MCF 10A (cell line): ENCODE measurements at regions not wholly inside any gene's neighbourhood (a gene's known extent, or its start where the extent isn't known, plus 50 kb on each side); places are given as distances from the start of the nearest gene placed in this dataset.

ENCODE experiments used
- BruUV-seq: library from RNA; stranded (reverse); fragments of 400-500 nt; replicated peaks from 2 replicates; lab custom pipeline; 2021; lab: Mats Ljungman, UMichigan
- CTCF ChIA-PET: fragments of 300-600 bp; sonication (Branson Sonifier 250); formaldehyde crosslinking; extraction: SDS; loops from one replicate; lab custom pipeline; 2021; ENCODE audit warnings: antibody characterized with exemption, inconsistent platforms; lab: Yijun Ruan, JAX
- POLR2A ChIA-PET: fragments of 300-600, 350-650 bp; sonication (Branson Sonifier 250); formaldehyde crosslinking; extraction: SDS; loops from one replicate; lab custom pipeline; 2020; ENCODE audit warnings: antibody characterized with exemption, inconsistent platforms; lab: Yijun Ruan, JAX
- DNase-seq: peaks from one replicate; pipeline ENCODE4 v3.0.0-alpha.2; 2018; ENCODE audit not compliant: unreplicated experiment
- H3K27ac Mint-ChIP-seq: one replicate; pipeline ENCODE4 v1.8.0; 2022; ENCODE audit warnings: mild to moderate bottlenecking, low read depth, mixed read lengths; ENCODE audit not compliant: unreplicated experiment
- H3K27me3 Mint-ChIP-seq: one replicate; pipeline ENCODE4 v1.8.0; 2022; ENCODE audit warnings: mixed read lengths; ENCODE audit not compliant: insufficient read depth, unreplicated experiment
- H3K36me3 Mint-ChIP-seq: one replicate; pipeline ENCODE4 v1.8.0; 2022; ENCODE audit warnings: mild to moderate bottlenecking, moderate library complexity, mixed read lengths; ENCODE audit not compliant: insufficient read depth, unreplicated experiment
- H3K4me1 Mint-ChIP-seq: one replicate; pipeline ENCODE4 v1.8.0; 2022; ENCODE audit warnings: mixed read lengths; ENCODE audit not compliant: insufficient read depth, unreplicated experiment
- H3K4me3 Mint-ChIP-seq: one replicate; pipeline ENCODE4 v1.8.0; 2022; ENCODE audit warnings: mild to moderate bottlenecking, moderate library complexity, mixed read lengths; ENCODE audit not compliant: unreplicated experiment
- H3K9me3 Mint-ChIP-seq: one replicate; pipeline ENCODE4 v1.8.0; 2022; ENCODE audit warnings: mixed read lengths; ENCODE audit not compliant: unreplicated experiment
- CTCF ChIP-seq: fragments of 200-600 bp; IDR thresholded peaks from one replicate; pipeline ENCODE4 v1.8.0; 2022; ENCODE audit warnings: antibody characterized with exemption, mild to moderate bottlenecking; ENCODE audit not compliant: unreplicated experiment
- intact Hi-C: fragments of 100-400 bp; cut with micrococcal nuclease; formaldehyde crosslinking; loops from 2 replicates; pipeline ENCODE4 v1.14.1; 2022

- ChIA-PET POLR2A (no interaction called here), CTCF (no interaction called here)
- no TSS peak for BruUV-seq
- Mint-ChIP-seq H3K4me3 (no peak overlapping the region), H3K27ac (no peak overlapping the region), H3K9me3 (no peaks in the 10 kb centered on the region), H3K27me3 (no peaks in the 10 kb centered on the region), H3K36me3 (no peaks in the 10 kb centered on the region), H3K4me1 (no peaks in the 10 kb centered on the region)
- intact Hi-C loops = no loop called here
- no peak for TF ChIP-seq CTCF
- DNase-seq = no peak
Measured at GRCh38 chr2:222769446-222769845, 91.4 kb upstream of the ACSL3 start.

- Mint-ChIP-seq H3K4me3 (no peak overlapping the region), H3K4me1 (peaks cover 3% of the 10 kb centered on the region), H3K9me3 (no peaks in the 10 kb centered on the region), H3K27ac (no peak overlapping the region), H3K27me3 (no peaks in the 10 kb centered on the region), H3K36me3 (no peaks in the 10 kb centered on the region)
- no TSS peak for BruUV-seq
- CTCF ChIA-PET = interaction anchor here (1.0 kb wide), 1 partner anchor 79 kb away, joined by 4 read pairs; no protein-coding TSS in a partner anchor
- no peak for DNase-seq
- TF ChIP-seq CTCF = no peak
- POLR2A ChIA-PET = interaction anchor here (0.7 kb wide), 1 partner anchor 9 kb away, joined by 3 read pairs; no protein-coding TSS in a partner anchor
- intact Hi-C loops = no loop called here
Measured at GRCh38 chr2:222769941-222770340, 90.9 kb upstream of the ACSL3 start.

GRCh38 chr2:222771832-222772231 lies 89.0 kb upstream of the ACSL3 start:
- ChIA-PET CTCF (no interaction called here), POLR2A (no interaction called here)
- TF ChIP-seq CTCF = no peak
- no peaks in the 10 kb centered on the region for H3K9me3 Mint-ChIP-seq
- no peak for DNase-seq
- intact Hi-C loops = no loop called here
- no peaks in the 10 kb centered on the region for H3K36me3 Mint-ChIP-seq
- no peaks in the 10 kb centered on the region for H3K27me3 Mint-ChIP-seq
- no peak overlapping the region for H3K4me3 Mint-ChIP-seq
- peaks cover 5% of the 10 kb centered on the region for H3K4me1 Mint-ChIP-seq
- BruUV-seq = no TSS peak
- H3K27ac Mint-ChIP-seq = no peak overlapping the region

GRCh38 chr2:222774941-222775340 lies 85.9 kb upstream of the ACSL3 start:
- BruUV-seq = no TSS peak
- Mint-ChIP-seq H3K27ac (no peak overlapping the region), H3K4me1 (peaks cover 5% of the 10 kb centered on the region), H3K9me3 (no peaks in the 10 kb centered on the region), H3K27me3 (no peaks in the 10 kb centered on the region), H3K36me3 (no peaks in the 10 kb centered on the region), H3K4me3 (no peak overlapping the region)
- ChIA-PET CTCF (no interaction called here), POLR2A (interaction anchor here (0.5 kb wide), 1 partner anchor 16 kb away, joined by 3 read pairs; no protein-coding TSS in a partner anchor)
- intact Hi-C loops = no loop called here
- no peak for TF ChIP-seq CTCF
- peak; percentile 60 for DNase-seq
